GM18498 (cell line): ENCODE measurements at regions not wholly inside any gene's neighbourhood (a gene's known extent, or its start where the extent isn't known, plus 50 kb on each side); places are given as distances from the start of the nearest gene placed in this dataset.
"Not testable (repeated sequence)": the region's sequence is repeated elsewhere in the genome, so short reads cannot be mapped to it uniquely, and the experiment has no call there.

Source experiments
- ATAC-seq: cut with Tn5 transposase; IDR thresholded peaks from one replicate; pipeline ENCODE4 v1.9.1; 2021; ENCODE audit warnings: mild to moderate bottlenecking, moderate library complexity; ENCODE audit not compliant: unreplicated experiment

DNA sequence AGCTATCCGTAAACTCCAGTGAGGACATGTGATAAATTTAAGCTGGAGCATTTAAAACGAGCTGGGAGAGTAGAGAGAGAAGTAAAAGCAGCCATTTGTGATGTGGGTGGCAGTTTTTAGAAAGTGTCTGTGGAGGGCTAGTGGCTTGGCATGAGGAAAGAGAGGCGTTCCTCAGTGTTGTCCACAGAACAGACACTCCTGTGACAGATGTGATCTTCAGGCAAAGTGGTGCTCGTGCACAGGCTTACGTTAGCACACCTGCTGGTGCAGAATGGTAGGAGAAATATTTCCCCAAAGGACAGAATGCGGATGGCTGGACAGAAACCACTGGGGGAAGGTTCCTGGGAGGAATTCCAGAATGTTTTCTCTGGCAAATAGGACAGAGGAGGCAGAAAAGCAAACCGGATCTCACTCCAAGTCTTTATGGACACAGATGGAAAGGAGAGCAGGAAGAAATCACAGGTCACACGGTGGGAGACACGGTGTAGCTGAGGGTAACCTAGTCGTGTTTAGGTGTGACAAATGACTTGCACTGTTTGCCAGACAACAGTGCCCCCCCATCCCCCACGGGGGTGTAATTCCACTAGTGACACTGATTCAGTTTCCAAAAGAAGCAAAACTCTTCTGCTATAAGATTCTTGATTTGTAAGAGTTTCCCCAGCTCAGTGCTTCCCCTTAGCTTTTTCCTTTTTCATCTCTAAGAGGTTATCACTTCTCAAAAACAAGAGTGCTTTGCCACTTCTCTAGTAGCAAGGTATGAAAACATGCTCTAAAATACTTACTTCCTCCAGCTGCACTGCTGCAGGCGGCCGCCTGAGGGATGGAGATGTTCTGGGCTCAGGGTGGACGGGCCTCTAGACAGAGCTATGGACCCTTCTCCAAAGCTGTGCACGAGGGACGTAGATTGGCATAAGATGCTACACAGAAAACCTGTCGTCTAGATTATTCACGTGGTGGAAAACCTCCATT lies 293.2 kb downstream of the QKI start:
- ATAC-seq = peak; percentile 58

DNA sequence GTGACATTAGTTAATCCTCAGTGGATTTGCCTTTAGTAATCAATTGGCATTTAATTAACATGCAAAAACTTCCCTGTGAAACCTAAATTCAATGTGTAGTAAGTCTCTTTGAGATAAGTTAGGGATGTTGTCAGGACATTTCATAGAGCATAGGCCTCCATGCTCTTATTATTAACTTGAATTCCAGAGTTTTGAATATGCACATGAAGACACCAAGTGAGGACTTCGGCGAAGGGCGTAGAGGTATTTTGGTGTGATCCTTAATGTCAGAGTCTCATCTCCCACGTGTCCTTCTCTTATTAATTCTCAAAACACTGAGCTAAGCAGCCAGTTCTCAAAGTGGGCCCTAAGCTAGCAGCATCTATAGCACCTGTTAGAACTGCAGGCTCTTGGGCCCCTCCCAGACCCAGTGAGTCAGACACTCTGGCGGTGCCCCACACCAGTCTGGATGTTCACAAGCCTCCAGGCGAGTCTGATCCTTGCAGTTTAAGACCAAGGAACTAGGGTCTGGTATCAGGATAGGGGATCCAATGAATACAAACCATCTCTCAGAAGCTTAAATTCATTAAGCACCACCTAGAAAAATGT lies 292.1 kb downstream of the QKI start:
- ATAC-seq = no peak

- ATAC-seq = peak; percentile 50
Observed at GRCh38 chr6:163705923-163706322, 291.4 kb downstream of the QKI start.

GRCh38 chr6:163702736-163703135 lies 288.2 kb downstream of the QKI start:
- peak; percentile 49 for ATAC-seq

DNA sequence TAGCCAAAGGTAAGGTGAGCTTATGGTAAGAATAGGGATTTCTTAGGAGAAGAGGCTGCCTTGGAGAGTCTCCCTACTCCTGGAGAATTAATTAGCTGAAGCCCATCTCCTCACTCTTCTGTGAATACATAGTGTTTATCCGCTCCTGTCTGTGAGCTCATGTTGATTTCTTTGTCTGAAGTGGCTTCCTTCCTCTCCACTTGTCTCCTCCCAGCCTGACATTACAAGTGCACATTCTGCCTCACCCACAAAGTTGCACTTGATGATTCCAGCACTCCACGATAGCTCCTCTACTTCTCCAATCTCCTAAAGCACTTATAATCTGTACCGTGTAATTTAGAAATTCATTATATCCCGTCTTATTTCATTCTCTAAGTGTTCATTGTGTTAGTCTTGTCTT lies 287.2 kb downstream of the QKI start:
- no peak for ATAC-seq

- no peak for ATAC-seq
Observed at GRCh38 chr6:163698086-163698485, 283.6 kb downstream of the QKI start.

- ATAC-seq = not testable (repeated sequence)
Observed at GRCh38 chr6:163696311-163696710, 281.8 kb downstream of the QKI start.

- ATAC-seq = no peak
Observed at GRCh38 chr6:163695414-163695864, 280.9 kb downstream of the QKI start.

- no peak for ATAC-seq
Observed at GRCh38 chr6:163694988-163695398, 280.5 kb downstream of the QKI start.

DNA sequence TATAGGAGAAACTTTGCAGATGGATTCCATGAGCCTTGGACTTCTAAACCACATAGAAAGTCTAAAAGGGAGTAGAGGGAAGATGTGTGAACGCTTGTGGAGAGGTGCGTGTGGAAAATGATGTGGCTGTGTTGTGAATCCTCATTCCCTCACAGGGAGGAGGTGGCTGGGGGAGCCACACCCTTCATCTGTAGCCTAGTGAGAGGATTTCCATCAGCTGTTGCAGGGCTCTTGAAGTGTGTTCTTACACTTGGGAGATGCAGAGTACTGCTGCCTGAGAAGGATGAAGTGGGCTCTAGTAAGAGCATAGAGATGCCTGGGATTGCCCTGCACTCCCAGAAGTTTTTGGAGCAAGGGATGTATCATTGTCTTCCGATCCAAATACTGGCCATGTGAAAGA lies 279.6 kb downstream of the QKI start:
- ATAC-seq = no peak

GRCh38 chr6:163691049-163691448 lies 276.5 kb downstream of the QKI start:
- ATAC-seq = no peak

- no peak for ATAC-seq
Observed at GRCh38 chr6:163688739-163689362, 274.3 kb downstream of the QKI start.

GRCh38 chr6:163687075-163687474 lies 272.6 kb downstream of the QKI start:
- no peak for ATAC-seq

DNA sequence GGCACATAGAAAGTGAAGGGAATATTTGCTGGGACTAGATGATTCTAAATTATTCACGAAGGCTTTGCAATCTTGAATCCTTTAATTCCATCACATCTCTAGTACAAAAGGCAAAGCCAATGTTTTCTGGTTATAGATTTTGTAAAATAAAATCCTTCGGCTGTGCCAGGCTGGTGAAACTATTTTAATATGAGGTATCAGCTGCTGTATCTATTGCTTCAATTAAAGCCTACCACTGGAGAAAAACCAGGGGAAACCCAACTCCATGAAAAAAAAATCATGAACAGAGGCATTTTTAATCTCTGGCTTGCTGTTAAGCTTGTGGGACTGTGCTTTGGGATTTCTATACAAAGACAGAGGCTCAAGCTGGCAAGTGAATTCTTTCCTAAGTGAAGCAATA lies 271.8 kb downstream of the QKI start:
- no peak for ATAC-seq

- no peak for ATAC-seq
Observed at GRCh38 chr6:163683105-163683622, 268.6 kb downstream of the QKI start.

DNA sequence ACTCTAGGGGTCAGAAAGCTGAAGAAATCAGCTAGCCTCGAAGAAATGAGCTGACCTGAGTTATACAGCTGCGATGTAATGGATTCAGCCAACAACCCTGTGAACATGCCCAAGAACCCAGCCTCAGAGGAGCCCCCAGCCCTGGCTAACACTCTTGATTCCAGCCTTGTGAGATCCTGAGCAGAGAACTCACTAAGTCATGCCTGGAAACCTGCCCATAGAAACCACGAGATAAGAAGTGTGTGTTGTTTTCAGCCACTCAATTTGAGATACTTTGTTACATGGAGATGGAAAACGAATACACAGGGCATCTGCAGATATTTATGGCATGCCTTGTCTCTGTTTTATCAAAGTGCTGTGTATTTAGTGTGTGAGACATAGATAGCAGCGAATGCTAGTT lies 265.2 kb downstream of the QKI start:
- no peak for ATAC-seq

GRCh38 chr6:163679012-163679660 lies 264.6 kb downstream of the QKI start:
- no peak for ATAC-seq

- ATAC-seq = no peak
Observed at GRCh38 chr6:163675611-163676010, 261.1 kb downstream of the QKI start.

DNA sequence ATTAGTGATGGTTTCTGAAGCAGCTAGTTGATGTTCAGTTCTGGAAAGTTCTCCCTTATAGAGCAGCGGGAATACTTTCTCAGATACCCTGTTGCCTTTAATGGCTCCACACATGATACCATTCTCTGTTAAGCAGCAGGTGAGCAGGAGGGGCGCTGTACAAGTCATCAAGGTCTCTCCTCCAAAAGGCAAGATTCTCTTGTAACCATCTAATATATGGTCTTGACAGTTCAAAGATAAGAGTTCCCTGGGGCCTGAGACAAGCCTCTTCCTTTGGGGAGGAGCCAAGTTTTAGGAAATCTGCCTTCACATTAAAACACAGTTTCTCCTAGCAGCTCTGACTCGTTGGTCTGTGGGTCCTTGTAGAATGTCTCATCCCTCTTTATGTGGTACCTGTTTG lies 258.2 kb downstream of the QKI start:
- ATAC-seq = no peak

DNA sequence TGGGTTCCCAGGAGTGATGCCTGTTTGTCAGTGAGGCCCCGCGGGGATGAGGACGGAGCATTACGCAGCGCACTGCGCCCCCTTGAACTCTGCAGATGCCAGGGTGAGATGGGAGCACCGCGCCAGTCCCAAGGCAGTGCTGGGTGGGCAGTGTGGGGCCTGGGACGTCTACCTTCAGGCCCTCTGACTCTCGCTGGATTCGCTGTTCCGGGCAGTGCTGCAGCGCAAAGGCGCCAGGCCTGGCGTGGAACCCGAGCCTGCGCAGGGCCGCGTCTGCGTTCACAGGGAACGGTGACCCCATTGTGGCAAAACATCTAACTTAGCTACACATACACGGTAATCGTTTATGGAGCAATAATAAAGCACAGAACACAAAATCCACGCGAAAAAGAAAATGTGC lies 257.3 kb downstream of the QKI start:
- no peak for ATAC-seq

DNA sequence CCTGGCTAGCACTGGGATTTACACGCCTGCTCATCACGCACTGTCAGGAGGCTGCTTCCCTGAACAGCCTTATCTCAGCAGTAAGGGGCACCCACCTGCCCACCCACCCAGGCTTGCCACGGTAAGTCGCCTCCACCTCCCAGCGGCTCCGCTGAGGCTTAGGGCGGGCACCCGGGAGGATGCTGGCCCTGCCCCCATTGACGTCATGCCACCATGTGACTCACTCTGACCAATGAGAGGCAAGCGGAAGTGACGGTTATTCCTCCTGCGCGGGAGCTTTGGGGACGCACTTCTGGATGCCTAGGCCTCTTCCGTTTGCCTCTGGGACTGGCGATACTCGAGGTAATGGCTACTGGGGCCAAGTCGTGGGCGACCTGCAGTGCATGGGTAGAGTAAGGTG lies 256.8 kb downstream of the QKI start:
- ATAC-seq = no peak
